BJ (cell line): ENCODE measurements at regions not wholly inside any gene's neighbourhood (a gene's known extent, or its start where the extent isn't known, plus 50 kb on each side); places are given as distances from the start of the nearest gene placed in this dataset.

Source experiments
- CTCF ChIA-PET: fragments of 350-600 bp; formaldehyde crosslinking; extraction: SDS; loops from one replicate; lab custom pipeline; 2021; ENCODE audit warnings: antibody characterized with exemption, inconsistent platforms; lab: Yijun Ruan, JAX
- POLR2A ChIA-PET: fragments of 300-600 bp; sonication (Branson Sonifier 250); formaldehyde crosslinking; extraction: SDS; loops from one replicate; lab custom pipeline; 2021; ENCODE audit warnings: antibody characterized with exemption; lab: Charles Lee
- DNase-seq: peaks from one replicate; pipeline ENCODE4 v3.0.0-alpha.2; 2011; ENCODE audit warnings: low read depth
- H3K27me3 ChIP-seq: 2 replicates; pipeline ENCODE4 v1.6.0; 2011; ENCODE audit warnings: low read length; ENCODE audit not compliant: control insufficient read depth, insufficient read depth
- H3K36me3 ChIP-seq: 2 replicates; pipeline ENCODE4 v1.5.1; 2011; ENCODE audit warnings: low read length; ENCODE audit not compliant: control insufficient read depth, insufficient read depth
- H3K4me3 ChIP-seq: 2 replicates; pipeline ENCODE4 v1.5.1; 2011; ENCODE audit warnings: low read depth, mild to moderate bottlenecking, control low read depth, low read length
- CTCF ChIP-seq: IDR thresholded peaks from 2 replicates; pipeline ENCODE4 v1.5.1; 2011; ENCODE audit warnings: low read depth, mild to moderate bottlenecking, control low read depth, inconsistent platforms, low read length, moderate library complexity; ENCODE audit not compliant: insufficient read depth

GRCh38 chr17:68695659-68696058, 94.5 kb upstream of the FAM20A start:
- ChIA-PET CTCF (no interaction called here), POLR2A (no interaction called here)
- no peak for TF ChIP-seq CTCF
- Histone ChIP-seq H3K27me3 (no peaks in the 10 kb centered on the region), H3K36me3 (no peaks in the 10 kb centered on the region), H3K4me3 (no peak overlapping the region)
- DNase-seq = no peak

GRCh38 chr17:68694791-68695485, 93.8 kb upstream of the FAM20A start:
- CTCF ChIA-PET = no interaction called here
- POLR2A ChIA-PET = no interaction called here
- H3K36me3 ChIP-seq = no peaks in the 10 kb centered on the region
- H3K4me3 ChIP-seq = no peak overlapping the region
- no peak for TF ChIP-seq CTCF
- H3K27me3 ChIP-seq = no peaks in the 10 kb centered on the region
- no peak for DNase-seq

GRCh38 chr17:68693896-68694295, 92.7 kb upstream of the FAM20A start:
- Histone ChIP-seq H3K4me3 (no peak overlapping the region), H3K36me3 (no peaks in the 10 kb centered on the region), H3K27me3 (no peaks in the 10 kb centered on the region)
- ChIA-PET POLR2A (no interaction called here), CTCF (no interaction called here)
- no peak for DNase-seq
- TF ChIP-seq CTCF = no peak

GRCh38 chr17:68693466-68693865, 92.3 kb upstream of the FAM20A start:
- Histone ChIP-seq H3K36me3 (no peaks in the 10 kb centered on the region), H3K4me3 (no peak overlapping the region), H3K27me3 (no peaks in the 10 kb centered on the region)
- TF ChIP-seq CTCF = no peak
- ChIA-PET POLR2A (no interaction called here), CTCF (interaction anchor here (1.1 kb wide), 1 partner anchor 13 kb away, joined by 3 read pairs; no protein-coding TSS in a partner anchor)
- no peak for DNase-seq

GRCh38 chr17:68686108-68686988, 85.2 kb upstream of the FAM20A start:
- Histone ChIP-seq H3K4me3 (no peak overlapping the region), H3K36me3 (no peaks in the 10 kb centered on the region), H3K27me3 (no peaks in the 10 kb centered on the region)
- ChIA-PET CTCF (interaction anchor here (2.0 kb wide), 1 partner anchor 11 kb away, joined by 4 read pairs; no protein-coding TSS in a partner anchor), POLR2A (no interaction called here)
- TF ChIP-seq CTCF = no peak
- DNase-seq = no peak
